Transverse colon (tissue), 4 donors: ENCODE measurements at regions not wholly inside any gene's neighbourhood (a gene's known extent, or its start where the extent isn't known, plus 50 kb on each side); places are given as distances from the start of the nearest gene placed in this dataset.

Source experiments
- DNase-seq: peaks from one replicate; pipeline ENCODE4 v3.0.0-alpha.2; 2019
- H3K27ac ChIP-seq, 4 donors: fragments of 200-600 bp; sonication (generic); 2 replicates each; pipeline ENCODE4 v1.5.1; 2016 to 2018; ENCODE audit warnings: inconsistent platforms in 4 of 4
- H3K27me3 ChIP-seq: fragments of 200-600 bp; sonication (generic); 2 replicates; pipeline ENCODE4 v1.5.1; 2017; ENCODE audit warnings: inconsistent platforms
- H3K36me3 ChIP-seq, 4 donors: fragments of 200-600 bp; sonication (generic); 2 replicates each; pipeline ENCODE4 v1.5.1; 2017 to 2019; ENCODE audit warnings: inconsistent platforms in 4 of 4
- H3K4me1 ChIP-seq, 4 donors: fragments of 200-600 bp; sonication (generic); 2 replicates each; pipeline ENCODE4 v1.5.1; 2017 to 2020; ENCODE audit warnings: inconsistent platforms in 4 of 4
- H3K4me3 ChIP-seq, 4 donors: fragments of 200-600 bp; sonication (generic); 1 replicate in 1 of 4; 2 replicates in 3 of 4; pipeline versions ENCODE4 v1.5.1 to v1.6.1; 2017 to 2019; ENCODE audit warnings: inconsistent platforms in 4 of 4
- H3K9me3 ChIP-seq, 2 donors: fragments of 200-600 bp; sonication (generic); 2 replicates each; pipeline ENCODE4 v1.5.1; 2017 to 2019; ENCODE audit warnings: inconsistent platforms in 2 of 2
- EP300 ChIP-seq: sonication (generic); formaldehyde crosslinking; IDR thresholded peaks from one replicate; pipeline ENCODE4 v1.6.1; 2017; ENCODE audit warnings: antibody characterized with exemption, low read depth
- POLR2A ChIP-seq: fragments of 450-650 bp; IDR thresholded peaks from one replicate; pipeline ENCODE4 v1.6.1; 2016; ENCODE audit warnings: antibody characterized with exemption, mild to moderate bottlenecking, moderate library complexity
- POLR2AphosphoS5 ChIP-seq, 3 donors: sonication (generic); formaldehyde crosslinking; IDR thresholded peaks; one replicate each; pipeline ENCODE4 v1.6.1; 2016; ENCODE audit warnings: antibody characterized with exemption in 3 of 3
- whole genome bisulfite sequencing, 2 donors: methylation state at CpG; one replicate each; pipeline ENCODE4 v1.1.5; 2018; ENCODE audit warnings: low coverage in 1 of 2; 5-methylcytosine and 5-hydroxymethylcytosine counted together
- in situ Hi-C, 4 donors: fragments of 200-750 bp; cut with MboI; loops; one replicate each; pipeline versions ENCODE4 v1.15.0 to v1.15.1; 2017; ENCODE audit warnings: low sequenced_read_pairs in 3 of 4, low pct_ligation_motif_present in 1 of 4, low pct_unique_long_range_greater_than_20kb in 1 of 4
- intact Hi-C: fragments of 100-400 bp; cut with DNase I; formaldehyde crosslinking; loops from one replicate; pipeline ENCODE4 v1.15.1; 2023; ENCODE audit warnings: low total_unique reads
- TF ChIP-seq, protein P1 (sequence below), 5 experiments: fragments of 200-600 bp in 3 of 5; fragments of 450-650 bp in 2 of 5; sonication (generic) in 3 of 5; IDR thresholded peaks; 1 replicate in 2 of 5; 2 replicates in 3 of 5; pipeline ENCODE4 v1.5.1; 2016 to 2017; ENCODE audit warnings: antibody characterized with exemption in 5 of 5, inconsistent platforms in 3 of 5, mild to moderate bottlenecking in 2 of 5, moderate library complexity in 1 of 5

DNA sequence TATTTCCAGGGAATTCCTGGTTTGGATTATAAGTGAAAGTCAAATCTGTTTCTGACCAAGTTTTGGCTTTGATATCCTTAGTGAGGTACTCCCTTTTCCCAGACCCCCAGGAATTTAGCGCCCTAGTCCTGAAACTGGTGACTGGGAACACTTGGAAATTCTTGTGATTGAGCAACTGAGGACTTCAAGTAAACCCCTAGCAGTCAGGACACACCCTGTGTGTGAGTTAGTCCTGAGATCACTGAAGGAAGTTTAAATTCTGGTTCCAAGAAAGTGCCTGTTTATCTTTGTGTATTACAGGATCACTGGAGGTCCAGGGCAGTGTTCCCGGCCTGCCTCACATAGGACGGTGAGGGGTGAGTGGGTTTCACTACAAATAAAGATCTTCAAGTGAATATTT is 95.1 kb upstream of the F3 start:
- TF ChIP-seq, protein P1, sequence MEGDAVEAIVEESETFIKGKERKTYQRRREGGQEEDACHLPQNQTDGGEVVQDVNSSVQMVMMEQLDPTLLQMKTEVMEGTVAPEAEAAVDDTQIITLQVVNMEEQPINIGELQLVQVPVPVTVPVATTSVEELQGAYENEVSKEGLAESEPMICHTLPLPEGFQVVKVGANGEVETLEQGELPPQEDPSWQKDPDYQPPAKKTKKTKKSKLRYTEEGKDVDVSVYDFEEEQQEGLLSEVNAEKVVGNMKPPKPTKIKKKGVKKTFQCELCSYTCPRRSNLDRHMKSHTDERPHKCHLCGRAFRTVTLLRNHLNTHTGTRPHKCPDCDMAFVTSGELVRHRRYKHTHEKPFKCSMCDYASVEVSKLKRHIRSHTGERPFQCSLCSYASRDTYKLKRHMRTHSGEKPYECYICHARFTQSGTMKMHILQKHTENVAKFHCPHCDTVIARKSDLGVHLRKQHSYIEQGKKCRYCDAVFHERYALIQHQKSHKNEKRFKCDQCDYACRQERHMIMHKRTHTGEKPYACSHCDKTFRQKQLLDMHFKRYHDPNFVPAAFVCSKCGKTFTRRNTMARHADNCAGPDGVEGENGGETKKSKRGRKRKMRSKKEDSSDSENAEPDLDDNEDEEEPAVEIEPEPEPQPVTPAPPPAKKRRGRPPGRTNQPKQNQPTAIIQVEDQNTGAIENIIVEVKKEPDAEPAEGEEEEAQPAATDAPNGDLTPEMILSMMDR (IDR thresholded peaks at IDR 0.05) = no peak
- TF ChIP-seq EP300 = no peak
- TF ChIP-seq POLR2AphosphoS5 (IDR thresholded peaks at IDR 0.05) = peak in 1 of 3 donors; percentile 42
- no peaks in the 10 kb centered on the region for H3K27me3 ChIP-seq
- H3K27ac ChIP-seq = peak overlapping the region in 2 of 4 donors; percentile 31 to 36
- in situ Hi-C loops = no loop called here
- H3K4me1 ChIP-seq = no peaks in the 10 kb centered on the region
- intact Hi-C loops = no loop called here
- DNase-seq = no peak
- no peaks in the 10 kb centered on the region for H3K36me3 ChIP-seq
- no peaks in the 10 kb centered on the region for H3K9me3 ChIP-seq
- WGBS, 2 donors = 52 to 56% methylated on average over 3 of the region's 3 CpGs
- H3K4me3 ChIP-seq = no peak overlapping the region

DNA sequence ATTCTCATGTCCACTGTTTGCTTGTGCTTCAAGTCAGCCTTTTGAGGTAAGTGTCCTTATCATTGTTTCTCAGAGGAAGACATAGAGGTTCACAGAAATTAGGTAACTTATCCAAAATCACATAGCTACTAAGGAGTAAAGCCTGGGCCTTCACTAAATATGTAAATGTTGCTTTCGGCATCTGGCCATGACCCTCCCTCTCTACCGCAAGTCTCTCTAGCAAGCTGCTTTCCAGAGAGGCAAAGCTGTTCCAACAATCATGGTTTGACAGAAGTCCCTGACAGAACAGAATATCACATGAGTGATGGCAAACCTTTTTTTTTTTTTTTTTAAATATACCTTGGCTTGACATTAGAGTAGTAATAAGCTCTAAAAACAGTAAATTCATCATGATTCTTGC is 94.5 kb upstream of the F3 start:
- no peak overlapping the region for H3K4me3 ChIP-seq
- H3K9me3 ChIP-seq = no peaks in the 10 kb centered on the region
- H3K27ac ChIP-seq = peak overlapping the region in 2 of 4 donors; percentile 31 to 34
- WGBS, 2 donors = 87 to 95% methylated on average over 2 of the region's 2 CpGs
- no peak for TF ChIP-seq POLR2A
- in situ Hi-C loops = no loop called here
- no peaks in the 10 kb centered on the region for H3K27me3 ChIP-seq
- H3K36me3 ChIP-seq = no peaks in the 10 kb centered on the region
- no peaks in the 10 kb centered on the region for H3K4me1 ChIP-seq
- no peak for DNase-seq
- intact Hi-C loops = no loop called here

DNA sequence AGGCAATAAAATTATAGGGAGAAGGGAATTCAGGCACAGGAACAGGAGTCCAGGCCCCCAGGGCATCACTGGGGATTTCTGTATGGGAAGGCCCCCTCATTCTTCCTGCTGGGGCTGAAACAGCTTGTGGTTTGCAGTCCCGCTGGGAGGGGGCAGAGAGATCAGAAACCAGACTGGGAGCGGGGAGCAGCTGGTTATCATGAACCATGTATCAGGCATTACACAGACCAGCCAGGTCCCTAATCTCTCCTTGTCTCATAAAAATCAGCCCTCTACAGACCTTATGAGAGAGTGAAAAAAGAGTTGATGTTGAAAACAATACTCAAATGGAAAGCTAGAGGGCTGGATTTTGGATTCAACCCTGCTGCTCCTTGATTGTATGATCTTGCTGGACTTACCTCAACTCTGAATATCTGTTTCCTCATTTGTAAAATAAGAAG is 93.4 kb upstream of the F3 start:
- H3K4me3 ChIP-seq = no peak overlapping the region
- in situ Hi-C loops (no loop called here), intact Hi-C loops (no loop called here)
- TF ChIP-seq POLR2A (no peak), EP300 (no peak), POLR2AphosphoS5 (IDR thresholded peaks at IDR 0.05) (no peak)
- TF ChIP-seq, protein P1 (IDR thresholded peaks at IDR 0.05) = no peak
- 76% methylated on average over 2 of the region's 2 CpGs; no CpG with 5 or more reads in 1 of the 2 donors for WGBS, 2 donors
- no peak overlapping the region for H3K27ac ChIP-seq
- H3K4me1 ChIP-seq = no peaks in the 10 kb centered on the region
- DNase-seq = no peak
- H3K9me3 ChIP-seq = no peaks in the 10 kb centered on the region
- H3K27me3 ChIP-seq = no peaks in the 10 kb centered on the region
- no peaks in the 10 kb centered on the region for H3K36me3 ChIP-seq

DNA sequence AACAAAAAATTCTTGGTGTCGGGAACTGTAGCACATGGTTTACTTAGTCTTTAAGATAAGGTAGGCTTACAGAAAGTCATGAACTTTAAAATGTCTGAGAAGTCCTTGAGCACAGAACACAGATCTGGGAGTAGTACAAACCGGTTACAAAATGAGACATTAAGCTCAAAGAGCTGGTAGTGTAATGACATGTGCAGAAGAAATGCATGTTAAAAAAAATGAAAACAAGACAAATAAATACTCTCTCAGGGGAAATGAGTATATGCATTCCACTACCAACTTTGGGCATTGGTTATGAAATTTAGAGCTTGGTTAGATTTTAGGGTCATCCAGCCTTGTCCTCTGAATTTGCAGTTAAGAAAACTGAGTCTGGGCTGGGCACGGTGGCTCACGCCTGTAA is 91.5 kb upstream of the F3 start:
- no peaks in the 10 kb centered on the region for H3K4me1 ChIP-seq
- H3K9me3 ChIP-seq = no peaks in the 10 kb centered on the region
- intact Hi-C loops (no loop called here), in situ Hi-C loops (no loop called here)
- TF ChIP-seq POLR2AphosphoS5 (IDR thresholded peaks at IDR 0.05) (no peak), EP300 (no peak), POLR2A (no peak)
- TF ChIP-seq, protein P1 (IDR thresholded peaks at IDR 0.05) = no peak
- H3K4me3 ChIP-seq = no peak overlapping the region
- WGBS, 2 donors = 89 to 93% methylated on average over 2 to 4 of the region's 4 CpGs
- H3K27ac ChIP-seq = no peak overlapping the region
- H3K36me3 ChIP-seq = no peaks in the 10 kb centered on the region
- H3K27me3 ChIP-seq = no peaks in the 10 kb centered on the region
- no peak for DNase-seq
